ENCODE measurements at regions not wholly inside any gene's neighbourhood (a gene's known extent, or its start where the extent isn't known, plus 50 kb on each side); places are given as distances from the start of the nearest gene placed in this dataset.
A peak's percentile ranks its signal among the peaks of the same experiment; 100 is the strongest.

DNA sequence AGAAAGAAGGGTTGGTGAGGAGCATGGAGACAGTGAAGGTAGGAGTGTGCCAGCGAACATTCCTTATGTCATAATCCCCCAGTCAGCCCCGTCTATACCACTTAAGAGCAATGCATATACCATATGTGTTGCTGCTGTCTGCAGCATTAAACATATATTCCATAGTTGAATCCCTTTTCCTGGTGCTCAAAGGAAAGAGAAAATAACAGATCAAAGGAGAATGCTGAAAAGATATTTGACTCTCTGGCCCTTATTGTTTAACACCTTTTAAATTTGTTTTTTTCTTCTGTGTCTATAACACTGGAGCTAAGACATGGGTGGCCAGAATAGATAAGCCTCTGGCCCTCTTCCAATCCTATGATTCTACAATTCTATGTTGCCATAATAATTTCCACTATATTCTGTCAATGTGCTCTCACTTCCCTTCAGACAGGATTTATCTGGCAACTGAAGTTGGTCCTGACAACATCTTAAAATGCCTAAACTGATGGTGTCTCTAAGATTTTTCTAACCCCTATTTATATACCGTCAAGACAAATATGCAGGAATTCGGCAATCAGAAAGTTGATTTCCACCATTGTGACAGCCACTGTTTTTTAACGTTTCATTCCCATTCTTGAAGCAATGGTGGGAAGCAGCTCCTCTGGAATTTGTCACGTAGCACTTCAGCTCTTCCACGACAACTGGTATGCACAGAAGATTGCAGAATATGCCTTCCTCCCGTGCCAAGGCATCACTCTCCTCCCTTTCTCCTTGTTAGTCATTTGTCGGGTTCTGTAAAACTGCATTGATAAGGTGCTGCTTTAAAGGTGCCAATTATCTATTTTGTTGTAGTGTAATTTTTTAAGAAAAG, 204.7 kb downstream of the BCAT1 start:
- no peak for DNase-seq
- Histone ChIP-seq H3K36me3 (no peaks in the 10 kb centered on the region), H3K4me3 (no peak overlapping the region), H3K4me1 (no peaks in the 10 kb centered on the region), H3K27me3 (no peaks in the 10 kb centered on the region), H3K9me3 (no peaks in the 10 kb centered on the region), H3K27ac (no peak overlapping the region)
- TF ChIP-seq, protein P1, sequence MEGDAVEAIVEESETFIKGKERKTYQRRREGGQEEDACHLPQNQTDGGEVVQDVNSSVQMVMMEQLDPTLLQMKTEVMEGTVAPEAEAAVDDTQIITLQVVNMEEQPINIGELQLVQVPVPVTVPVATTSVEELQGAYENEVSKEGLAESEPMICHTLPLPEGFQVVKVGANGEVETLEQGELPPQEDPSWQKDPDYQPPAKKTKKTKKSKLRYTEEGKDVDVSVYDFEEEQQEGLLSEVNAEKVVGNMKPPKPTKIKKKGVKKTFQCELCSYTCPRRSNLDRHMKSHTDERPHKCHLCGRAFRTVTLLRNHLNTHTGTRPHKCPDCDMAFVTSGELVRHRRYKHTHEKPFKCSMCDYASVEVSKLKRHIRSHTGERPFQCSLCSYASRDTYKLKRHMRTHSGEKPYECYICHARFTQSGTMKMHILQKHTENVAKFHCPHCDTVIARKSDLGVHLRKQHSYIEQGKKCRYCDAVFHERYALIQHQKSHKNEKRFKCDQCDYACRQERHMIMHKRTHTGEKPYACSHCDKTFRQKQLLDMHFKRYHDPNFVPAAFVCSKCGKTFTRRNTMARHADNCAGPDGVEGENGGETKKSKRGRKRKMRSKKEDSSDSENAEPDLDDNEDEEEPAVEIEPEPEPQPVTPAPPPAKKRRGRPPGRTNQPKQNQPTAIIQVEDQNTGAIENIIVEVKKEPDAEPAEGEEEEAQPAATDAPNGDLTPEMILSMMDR (IDR thresholded peaks at IDR 0.05): no peak
- TF ChIP-seq POLR2A (IDR thresholded peaks at IDR 0.05): no peak

DNA sequence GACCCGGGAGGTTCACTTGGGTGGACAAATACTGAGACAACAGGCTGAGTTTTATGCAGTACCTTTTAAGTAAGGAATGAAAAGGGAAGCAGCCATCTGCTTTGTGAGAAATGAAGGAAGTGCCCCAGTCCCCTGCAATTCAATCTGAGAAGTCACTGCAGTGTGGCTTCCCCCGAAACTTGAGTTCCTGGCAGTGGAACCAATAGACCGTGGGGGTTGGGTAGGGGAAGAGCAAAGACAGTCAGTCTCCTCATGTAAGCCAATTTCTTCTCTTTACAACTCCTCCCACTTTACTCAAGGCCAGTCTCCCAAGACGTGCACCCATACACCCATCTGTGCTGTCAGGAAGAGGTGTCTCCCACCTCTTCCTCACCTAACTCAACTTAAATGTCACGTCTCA, 206.5 kb downstream of the BCAT1 start:
- TF ChIP-seq, protein P1 (IDR thresholded peaks at IDR 0.05): no peak
- no peak for TF ChIP-seq POLR2A (IDR thresholded peaks at IDR 0.05)
- Histone ChIP-seq H3K4me3 (no peak overlapping the region), H3K36me3 (no peaks in the 10 kb centered on the region), H3K27me3 (no peaks in the 10 kb centered on the region), H3K9me3 (no peaks in the 10 kb centered on the region), H3K4me1 (no peaks in the 10 kb centered on the region), H3K27ac (no peak overlapping the region)
- peak in 2 of 3 donors; percentile 65 to 66 for DNase-seq

DNA sequence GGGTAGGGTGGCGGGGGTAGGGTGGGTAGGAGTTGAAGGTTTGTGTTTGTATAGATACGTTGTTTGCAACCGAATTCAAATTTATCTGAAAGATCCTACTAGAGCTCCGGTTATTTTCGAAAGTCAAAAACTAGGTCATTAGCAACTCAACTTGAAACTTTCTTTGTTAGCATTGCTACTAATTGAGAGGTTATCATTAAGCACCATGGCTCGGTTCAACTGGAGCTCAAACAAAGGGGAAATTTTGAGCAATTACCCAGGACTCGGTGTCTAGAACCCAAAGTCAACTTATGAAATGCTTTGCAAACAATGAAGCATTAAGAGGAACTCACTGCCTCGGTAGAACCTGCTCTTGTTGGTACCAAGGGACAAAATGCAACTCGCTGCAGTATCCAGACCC, 207.7 kb downstream of the BCAT1 start:
- TF ChIP-seq POLR2A (IDR thresholded peaks at IDR 0.05): no peak
- TF ChIP-seq, protein P1 (IDR thresholded peaks at IDR 0.05): no peak
- Histone ChIP-seq H3K4me1 (no peaks in the 10 kb centered on the region), H3K4me3 (no peak overlapping the region), H3K36me3 (no peaks in the 10 kb centered on the region), H3K9me3 (no peaks in the 10 kb centered on the region), H3K27me3 (no peaks in the 10 kb centered on the region), H3K27ac (no peak overlapping the region)
- no peak for DNase-seq

DNA sequence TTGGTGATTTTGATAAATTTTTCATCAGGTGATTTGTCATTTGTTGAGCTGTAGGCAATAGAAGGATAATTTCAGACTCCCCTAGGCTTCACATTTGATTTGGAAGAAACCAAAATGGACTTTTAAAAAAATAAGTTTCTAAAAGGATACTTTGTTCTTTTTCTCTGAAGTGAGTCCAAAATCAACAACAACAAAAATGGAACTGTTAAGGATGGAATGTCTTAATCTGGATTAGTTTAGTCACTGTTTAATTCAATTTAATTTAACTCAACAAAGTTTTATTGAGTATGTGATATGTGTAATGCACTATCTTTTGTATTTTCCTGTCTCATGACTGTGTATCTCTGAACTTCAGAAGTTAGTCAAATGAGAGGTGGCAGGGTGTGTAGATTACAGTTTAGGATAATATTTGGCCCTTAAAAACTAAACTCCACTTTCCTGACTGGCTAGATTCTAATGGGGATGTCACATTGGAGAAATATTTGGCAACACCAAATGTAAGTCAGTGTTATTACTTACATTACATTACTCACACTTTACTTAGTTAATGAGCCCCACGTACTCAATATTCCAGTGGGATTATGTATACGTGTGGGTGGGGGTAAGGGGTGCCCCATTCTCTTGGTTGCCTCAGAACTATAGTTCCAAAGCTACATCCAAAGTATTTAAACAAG, 209.7 kb downstream of the BCAT1 start:
- Histone ChIP-seq H3K4me1 (no peaks in the 10 kb centered on the region), H3K36me3 (no peaks in the 10 kb centered on the region), H3K9me3 (no peaks in the 10 kb centered on the region), H3K27ac (no peak overlapping the region), H3K27me3 (no peaks in the 10 kb centered on the region), H3K4me3 (no peak overlapping the region)
- DNase-seq: no peak
- no peak for TF ChIP-seq POLR2A (IDR thresholded peaks at IDR 0.05)
- TF ChIP-seq, protein P1 (IDR thresholded peaks at IDR 0.05): no peak

DNA sequence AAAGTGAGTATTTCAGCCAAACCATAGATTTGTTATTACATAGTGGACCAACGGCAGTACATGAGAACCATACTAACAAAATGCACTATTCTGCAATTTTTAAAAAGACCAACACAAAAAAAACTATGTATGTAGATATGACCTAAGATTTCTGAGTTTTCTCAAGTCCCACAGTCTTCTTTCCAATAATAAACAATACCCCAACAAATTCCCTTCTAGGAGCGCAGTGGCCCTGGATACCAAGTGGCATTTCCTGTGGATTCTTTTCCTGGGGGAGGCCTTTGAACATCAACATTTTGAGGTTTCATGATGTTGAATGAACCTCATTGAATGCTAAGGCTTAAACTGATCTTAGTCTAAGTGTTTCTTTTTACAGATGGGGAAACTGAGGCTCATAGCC, 210.5 kb downstream of the BCAT1 start:
- TF ChIP-seq, protein P1 (IDR thresholded peaks at IDR 0.05): no peak
- H3K4me1 ChIP-seq: no peaks in the 10 kb centered on the region
- no peak overlapping the region for H3K4me3 ChIP-seq
- no peak overlapping the region for H3K27ac ChIP-seq
- H3K9me3 ChIP-seq: no peaks in the 10 kb centered on the region
- no peak for DNase-seq
- no peaks in the 10 kb centered on the region for H3K27me3 ChIP-seq
- no peaks in the 10 kb centered on the region for H3K36me3 ChIP-seq
